Suprapubic skin (tissue), 4 donors: ENCODE measurements at regions not wholly inside any gene's neighbourhood (a gene's known extent, or its start where the extent isn't known, plus 50 kb on each side); places are given as distances from the start of the nearest gene placed in this dataset.

Experiments
- DNase-seq, 2 donors: peaks; one replicate each; pipeline ENCODE4 v3.0.0-alpha.2; 2019; ENCODE audit warnings: low spot score in 2 of 2
- H3K27ac ChIP-seq: fragments of 200-600 bp; sonication (generic); one replicate; pipeline ENCODE4 v1.5.1; 2019
- H3K27me3 ChIP-seq: fragments of 200-600 bp; sonication (generic); one replicate; pipeline ENCODE4 v1.5.1; 2019
- H3K36me3 ChIP-seq: fragments of 200-600 bp; sonication (generic); one replicate; pipeline ENCODE4 v1.5.1; 2019
- H3K4me1 ChIP-seq: fragments of 200-600 bp; sonication (generic); one replicate; pipeline ENCODE4 v1.5.1; 2019
- H3K4me3 ChIP-seq: fragments of 200-600 bp; sonication (generic); one replicate; pipeline ENCODE4 v1.5.1; 2019; ENCODE audit warnings: mild to moderate bottlenecking
- H3K9me3 ChIP-seq: fragments of 200-600 bp; sonication (generic); one replicate; pipeline ENCODE4 v1.5.1; 2019
- CTCF ChIP-seq, 2 donors: fragments of 200-600 bp in 1 of 2; fragments of 450-650 bp in 1 of 2; sonication (generic) in 1 of 2; IDR thresholded peaks; one replicate each; pipeline ENCODE4 v1.5.1; 2016 to 2019; ENCODE audit warnings: antibody characterized with exemption in 2 of 2, mild to moderate bottlenecking in 1 of 2, moderate library complexity in 1 of 2
- EP300 ChIP-seq: sonication (generic); formaldehyde crosslinking; IDR thresholded peaks from one replicate; pipeline ENCODE4 v1.6.1; 2017; ENCODE audit warnings: antibody characterized with exemption
- POLR2A ChIP-seq, 2 donors: fragments of 450-650 bp; IDR thresholded peaks; one replicate each; pipeline ENCODE4 v1.6.1; 2017; ENCODE audit warnings: antibody characterized with exemption in 2 of 2, mild to moderate bottlenecking in 2 of 2, moderate library complexity in 2 of 2
- POLR2AphosphoS5 ChIP-seq, 3 donors: sonication (generic); formaldehyde crosslinking; IDR thresholded peaks; one replicate each; pipeline ENCODE4 v1.6.1; 2017; ENCODE audit warnings: antibody characterized with exemption in 3 of 3
- WGBS: methylation state at CpG from one replicate; pipeline ENCODE4 v1.1.5; 2018; 5-methylcytosine and 5-hydroxymethylcytosine counted together

GRCh38 chr1:164186881-164187280 lies 372.1 kb upstream of the PBX1 start:
- H3K4me1 ChIP-seq = no peaks in the 10 kb centered on the region
- DNase-seq = no peak
- TF ChIP-seq POLR2AphosphoS5 (IDR thresholded peaks at IDR 0.05) (no peak), CTCF (IDR thresholded peaks at IDR 0.05) (no peak), POLR2A (IDR thresholded peaks at IDR 0.05) (no peak), EP300 (no peak)
- no peaks in the 10 kb centered on the region for H3K9me3 ChIP-seq
- no peak overlapping the region for H3K4me3 ChIP-seq
- H3K36me3 ChIP-seq = no peaks in the 10 kb centered on the region
- 89% methylated on average over 5 of the region's 5 CpGs for WGBS
- no peaks in the 10 kb centered on the region for H3K27me3 ChIP-seq
- no peak overlapping the region for H3K27ac ChIP-seq

- DNase-seq = no peak
- Histone ChIP-seq H3K4me3 (no peak overlapping the region), H3K27me3 (no peaks in the 10 kb centered on the region), H3K27ac (no peak overlapping the region), H3K9me3 (no peaks in the 10 kb centered on the region), H3K36me3 (no peaks in the 10 kb centered on the region), H3K4me1 (no peaks in the 10 kb centered on the region)
- TF ChIP-seq POLR2AphosphoS5 (IDR thresholded peaks at IDR 0.05) (no peak), CTCF (IDR thresholded peaks at IDR 0.05) (no peak), POLR2A (IDR thresholded peaks at IDR 0.05) (no peak), EP300 (no peak)
- WGBS = 47% methylated on average over 4 of the region's 4 CpGs
Observed at GRCh38 chr1:164188497-164188896, 370.5 kb upstream of the PBX1 start.

GRCh38 chr1:164191191-164191590 lies 367.8 kb upstream of the PBX1 start:
- DNase-seq = no peak
- H3K4me3 ChIP-seq = no peak overlapping the region
- no peaks in the 10 kb centered on the region for H3K36me3 ChIP-seq
- no peaks in the 10 kb centered on the region for H3K27me3 ChIP-seq
- no peak overlapping the region for H3K27ac ChIP-seq
- no peaks in the 10 kb centered on the region for H3K4me1 ChIP-seq
- TF ChIP-seq POLR2A (IDR thresholded peaks at IDR 0.05) (no peak), POLR2AphosphoS5 (IDR thresholded peaks at IDR 0.05) (no peak), CTCF (IDR thresholded peaks at IDR 0.05) (no peak), EP300 (no peak)
- no peaks in the 10 kb centered on the region for H3K9me3 ChIP-seq

- Histone ChIP-seq H3K27ac (no peak overlapping the region), H3K4me1 (no peaks in the 10 kb centered on the region), H3K4me3 (no peak overlapping the region), H3K36me3 (no peaks in the 10 kb centered on the region), H3K27me3 (no peaks in the 10 kb centered on the region), H3K9me3 (no peaks in the 10 kb centered on the region)
- TF ChIP-seq POLR2A (IDR thresholded peaks at IDR 0.05) (no peak), CTCF (IDR thresholded peaks at IDR 0.05) (no peak), EP300 (no peak), POLR2AphosphoS5 (IDR thresholded peaks at IDR 0.05) (no peak)
- DNase-seq = no peak
- 79% methylated on average over 3 of the region's 3 CpGs for WGBS
Observed at GRCh38 chr1:164210211-164210739, 348.7 kb upstream of the PBX1 start.

GRCh38 chr1:164223378-164223777 lies 335.6 kb upstream of the PBX1 start:
- Histone ChIP-seq H3K4me1 (no peaks in the 10 kb centered on the region), H3K4me3 (no peak overlapping the region), H3K27ac (no peak overlapping the region), H3K27me3 (no peaks in the 10 kb centered on the region), H3K36me3 (no peaks in the 10 kb centered on the region), H3K9me3 (no peaks in the 10 kb centered on the region)
- TF ChIP-seq POLR2AphosphoS5 (IDR thresholded peaks at IDR 0.05) (no peak), CTCF (IDR thresholded peaks at IDR 0.05) (no peak), EP300 (no peak), POLR2A (IDR thresholded peaks at IDR 0.05) (no peak)
- DNase-seq = no peak
